ENCODE measurements at regions not wholly inside any gene's neighbourhood (a gene's known extent, or its start where the extent isn't known, plus 50 kb on each side); places are given as distances from the start of the nearest gene placed in this dataset.

DNA sequence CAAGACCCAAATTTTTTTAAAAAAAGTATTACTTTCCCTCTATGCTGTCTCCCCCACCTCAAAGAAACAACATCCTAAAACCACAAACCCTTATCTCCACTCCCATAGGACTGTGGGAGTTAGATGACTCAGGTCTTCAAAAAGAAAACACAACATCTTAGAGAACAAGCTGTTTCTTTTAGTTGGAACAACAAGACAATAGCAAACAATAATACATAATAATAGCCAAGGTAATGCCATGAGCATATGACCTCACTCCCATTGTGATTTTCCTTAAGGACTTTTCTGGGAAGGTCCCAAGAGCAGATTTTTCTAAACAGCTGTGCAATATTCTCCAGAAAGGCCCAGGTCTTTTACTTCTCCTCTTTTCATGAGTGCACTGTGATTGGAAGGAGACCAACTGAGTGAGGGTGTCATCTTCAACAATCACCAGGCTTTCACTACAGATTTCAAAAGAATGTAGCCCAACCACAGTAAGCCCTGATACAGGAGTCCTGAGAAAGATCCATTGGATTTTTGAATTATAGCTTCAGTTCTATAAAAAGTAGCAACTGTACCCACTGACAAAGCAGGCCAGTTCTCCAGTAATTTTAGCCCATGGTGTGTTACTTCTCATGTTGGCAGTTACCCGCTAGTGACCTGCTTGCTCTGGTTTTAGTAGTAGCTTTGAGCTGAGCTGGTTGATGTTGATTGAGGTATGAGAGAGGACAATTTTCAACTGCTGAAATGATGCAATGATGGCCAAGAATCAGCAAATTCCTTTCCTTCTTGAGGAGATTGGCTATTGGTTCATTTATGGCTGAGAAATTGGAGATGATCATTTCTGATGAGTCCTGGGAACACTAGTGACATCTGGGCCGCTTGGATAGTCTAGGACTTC, 144.5 kb upstream of the TCF4 start (continued):
- TF ChIP-seq, protein P1, sequence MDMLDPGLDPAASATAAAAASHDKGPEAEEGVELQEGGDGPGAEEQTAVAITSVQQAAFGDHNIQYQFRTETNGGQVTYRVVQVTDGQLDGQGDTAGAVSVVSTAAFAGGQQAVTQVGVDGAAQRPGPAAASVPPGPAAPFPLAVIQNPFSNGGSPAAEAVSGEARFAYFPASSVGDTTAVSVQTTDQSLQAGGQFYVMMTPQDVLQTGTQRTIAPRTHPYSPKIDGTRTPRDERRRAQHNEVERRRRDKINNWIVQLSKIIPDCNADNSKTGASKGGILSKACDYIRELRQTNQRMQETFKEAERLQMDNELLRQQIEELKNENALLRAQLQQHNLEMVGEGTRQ (CRISPR knock-in tag; IDR thresholded peaks at IDR 0.05): no peak
- TF ChIP-seq SIX5 (IDR thresholded peaks at IDR 0.05; ENCODE audit: borderline replicate concordance in 1 of 2, insufficient read depth in 1 of 2, low read depth in 1 of 2, low read length in 2 of 2) (no peak), HDAC8 (tag; IDR thresholded peaks at IDR 0.05) (no peak), PML (IDR thresholded peaks at IDR 0.05; ENCODE audit: low read length) (peak; percentile 76; the same call in 1 of the 2 replicates), ATF7 (IDR thresholded peaks at IDR 0.05) (peak; percentile 63), POLR2AphosphoS5 (IDR thresholded peaks at IDR 0.05; ENCODE audit: control insufficient read depth, insufficient read depth, low read depth, low read length) (peak; percentile 54; the same call in 1 of the 2 replicates), EHMT2 (IDR thresholded peaks at IDR 0.05) (0 out of 2 replicates have a peak, but pooled peaks have one; percentile 10), NCOA4 (IDR thresholded peaks at IDR 0.05; ENCODE audit: partially characterized antibody) (no peak), SIRT6 (IDR thresholded peaks at IDR 0.05; ENCODE audit: low read depth, low read length) (no peak), MAFG (tag; conservative IDR thresholded peaks at IDR 0.05) (peak; percentile 78), XRCC4 (IDR thresholded peaks at IDR 0.05; ENCODE audit: extremely low read depth, insufficient read depth, insufficient read length) (no peak)
- TF ChIP-seq, protein P2, sequence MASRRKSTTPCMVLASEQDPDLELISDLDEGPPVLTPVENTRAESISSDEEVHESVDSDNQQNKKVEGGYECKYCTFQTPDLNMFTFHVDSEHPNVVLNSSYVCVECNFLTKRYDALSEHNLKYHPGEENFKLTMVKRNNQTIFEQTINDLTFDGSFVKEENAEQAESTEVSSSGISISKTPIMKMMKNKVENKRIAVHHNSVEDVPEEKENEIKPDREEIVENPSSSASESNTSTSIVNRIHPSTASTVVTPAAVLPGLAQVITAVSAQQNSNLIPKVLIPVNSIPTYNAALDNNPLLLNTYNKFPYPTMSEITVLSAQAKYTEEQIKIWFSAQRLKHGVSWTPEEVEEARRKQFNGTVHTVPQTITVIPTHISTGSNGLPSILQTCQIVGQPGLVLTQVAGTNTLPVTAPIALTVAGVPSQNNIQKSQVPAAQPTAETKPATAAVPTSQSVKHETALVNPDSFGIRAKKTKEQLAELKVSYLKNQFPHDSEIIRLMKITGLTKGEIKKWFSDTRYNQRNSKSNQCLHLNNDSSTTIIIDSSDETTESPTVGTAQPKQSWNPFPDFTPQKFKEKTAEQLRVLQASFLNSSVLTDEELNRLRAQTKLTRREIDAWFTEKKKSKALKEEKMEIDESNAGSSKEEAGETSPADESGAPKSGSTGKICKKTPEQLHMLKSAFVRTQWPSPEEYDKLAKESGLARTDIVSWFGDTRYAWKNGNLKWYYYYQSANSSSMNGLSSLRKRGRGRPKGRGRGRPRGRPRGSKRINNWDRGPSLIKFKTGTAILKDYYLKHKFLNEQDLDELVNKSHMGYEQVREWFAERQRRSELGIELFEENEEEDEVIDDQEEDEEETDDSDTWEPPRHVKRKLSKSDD (conservative IDR thresholded peaks at IDR 0.05; ENCODE audit: low read length): no peak
- TF ChIP-seq, protein P3, sequence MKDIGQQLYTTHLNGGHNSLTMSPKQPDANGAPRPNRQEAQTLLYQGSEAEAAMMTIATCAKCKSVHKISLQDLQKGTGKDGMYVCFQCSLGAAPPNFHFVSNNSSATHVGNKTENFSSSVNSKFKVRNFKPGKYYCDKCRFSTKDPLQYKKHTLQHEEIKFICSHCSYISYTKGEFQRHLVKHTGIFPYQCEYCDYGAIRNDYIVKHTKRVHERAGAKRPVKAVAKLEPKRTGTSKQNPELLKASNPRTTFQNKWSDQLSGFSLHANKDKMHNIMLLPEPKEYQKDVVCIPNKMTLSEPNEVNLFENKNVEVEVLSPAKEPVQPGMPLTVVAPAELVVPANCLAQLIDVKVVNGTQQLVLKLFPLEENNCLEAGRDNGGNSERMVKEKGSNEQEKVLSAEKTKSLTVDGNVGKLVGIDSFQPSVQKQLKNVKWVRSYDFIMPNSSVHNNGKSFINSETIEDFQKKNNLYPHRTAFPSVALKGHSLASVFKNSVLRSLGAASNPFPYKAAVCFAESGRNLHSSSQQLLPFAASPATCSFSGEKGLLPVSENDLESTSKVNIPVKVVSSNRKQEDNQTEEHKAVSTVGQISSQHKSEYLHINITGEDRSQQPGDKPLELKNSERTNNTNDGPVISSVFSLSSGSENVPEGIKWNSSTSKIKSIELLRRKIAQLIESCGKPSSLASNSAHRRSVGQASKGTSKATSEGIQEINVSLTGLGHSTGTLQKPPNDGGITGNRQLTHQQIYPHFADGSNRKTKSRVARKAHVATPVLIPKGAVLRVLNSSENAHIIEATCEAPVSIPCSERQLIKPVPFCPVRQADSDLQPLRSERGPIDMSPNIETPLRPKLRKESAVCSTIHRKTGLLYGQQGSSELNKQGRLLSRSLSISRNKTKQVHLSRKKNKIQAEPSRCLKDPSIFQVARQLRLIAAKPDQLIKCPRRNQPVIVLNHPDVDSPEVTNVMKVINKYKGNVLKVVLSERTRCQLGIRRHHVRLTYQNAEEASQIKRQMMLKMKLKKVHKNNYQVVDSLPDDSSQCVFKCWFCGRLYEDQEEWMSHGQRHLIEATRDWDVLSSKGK (CRISPR knock-in tag; IDR thresholded peaks at IDR 0.05): no peak
- TF ChIP-seq, protein P4, sequence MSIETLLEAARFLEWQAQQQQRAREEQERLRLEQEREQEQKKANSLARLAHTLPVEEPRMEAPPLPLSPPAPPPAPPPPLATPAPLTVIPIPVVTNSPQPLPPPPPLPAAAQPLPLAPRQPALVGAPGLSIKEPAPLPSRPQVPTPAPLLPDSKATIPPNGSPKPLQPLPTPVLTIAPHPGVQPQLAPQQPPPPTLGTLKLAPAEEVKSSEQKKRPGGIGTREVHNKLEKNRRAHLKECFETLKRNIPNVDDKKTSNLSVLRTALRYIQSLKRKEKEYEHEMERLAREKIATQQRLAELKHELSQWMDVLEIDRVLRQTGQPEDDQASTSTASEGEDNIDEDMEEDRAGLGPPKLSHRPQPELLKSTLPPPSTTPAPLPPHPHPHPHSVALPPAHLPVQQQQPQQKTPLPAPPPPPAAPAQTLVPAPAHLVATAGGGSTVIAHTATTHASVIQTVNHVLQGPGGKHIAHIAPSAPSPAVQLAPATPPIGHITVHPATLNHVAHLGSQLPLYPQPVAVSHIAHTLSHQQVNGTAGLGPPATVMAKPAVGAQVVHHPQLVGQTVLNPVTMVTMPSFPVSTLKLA (conservative IDR thresholded peaks at IDR 0.05): peak in 1 of 2 experiments; percentile 8; a peak in 2 of 4 replicates
- TF ChIP-seq, protein P5, sequence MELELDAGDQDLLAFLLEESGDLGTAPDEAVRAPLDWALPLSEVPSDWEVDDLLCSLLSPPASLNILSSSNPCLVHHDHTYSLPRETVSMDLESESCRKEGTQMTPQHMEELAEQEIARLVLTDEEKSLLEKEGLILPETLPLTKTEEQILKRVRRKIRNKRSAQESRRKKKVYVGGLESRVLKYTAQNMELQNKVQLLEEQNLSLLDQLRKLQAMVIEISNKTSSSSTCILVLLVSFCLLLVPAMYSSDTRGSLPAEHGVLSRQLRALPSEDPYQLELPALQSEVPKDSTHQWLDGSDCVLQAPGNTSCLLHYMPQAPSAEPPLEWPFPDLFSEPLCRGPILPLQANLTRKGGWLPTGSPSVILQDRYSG (tag; conservative IDR thresholded peaks at IDR 0.05; ENCODE audit: low read depth): 0 out of 2 replicates have a peak, but pooled peaks have one; percentile 25
